SKM-1 treated with dmso at 0.1 percent for 144 hours (cell line): ENCODE measurements at regions not wholly inside any gene's neighbourhood (a gene's known extent, or its start where the extent isn't known, plus 50 kb on each side); places are given as distances from the start of the nearest gene placed in this dataset.
"Not testable (repeated sequence)": the region's sequence is repeated elsewhere in the genome, so short reads cannot be mapped to it uniquely, and the experiment has no call there.

ENCODE experiments used
- DNase-seq: peaks from one replicate; lab custom pipeline; 2025; ENCODE audit not compliant: unreplicated experiment; lab: John Stamatoyannopoulos, UW

GRCh38 chr6:102736941-102737368 is 1343.4 kb downstream of the GRIK2 start:
- DNase-seq = no peak

DNA sequence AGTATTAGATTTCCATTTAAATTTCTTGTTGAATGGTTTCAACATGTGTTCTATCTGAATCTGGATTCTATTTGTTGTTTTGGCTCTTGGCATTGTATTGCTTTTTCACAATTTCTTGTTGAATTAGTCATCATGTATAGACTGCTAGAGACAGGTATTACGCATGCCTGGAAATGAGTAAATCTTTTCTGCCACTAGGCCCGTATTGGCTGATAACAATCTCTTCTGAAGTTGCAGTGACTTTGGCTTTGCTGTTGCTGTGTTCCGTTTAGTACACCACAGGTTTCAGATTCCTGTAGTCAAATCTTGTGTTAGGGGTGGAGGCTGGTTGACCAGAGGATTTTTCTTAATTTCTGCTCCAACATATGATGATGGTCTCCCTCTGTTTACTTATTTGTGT is 1339.4 kb downstream of the GRIK2 start:
- no peak for DNase-seq

- DNase-seq = not testable (repeated sequence)
Measured at GRCh38 chr6:102722086-102722485, 1328.6 kb downstream of the GRIK2 start.

- DNase-seq = no peak
Measured at GRCh38 chr6:102717737-102718456, 1324.4 kb downstream of the GRIK2 start.

GRCh38 chr6:102717252-102717651 is 1323.7 kb downstream of the GRIK2 start:
- DNase-seq = no peak

DNA sequence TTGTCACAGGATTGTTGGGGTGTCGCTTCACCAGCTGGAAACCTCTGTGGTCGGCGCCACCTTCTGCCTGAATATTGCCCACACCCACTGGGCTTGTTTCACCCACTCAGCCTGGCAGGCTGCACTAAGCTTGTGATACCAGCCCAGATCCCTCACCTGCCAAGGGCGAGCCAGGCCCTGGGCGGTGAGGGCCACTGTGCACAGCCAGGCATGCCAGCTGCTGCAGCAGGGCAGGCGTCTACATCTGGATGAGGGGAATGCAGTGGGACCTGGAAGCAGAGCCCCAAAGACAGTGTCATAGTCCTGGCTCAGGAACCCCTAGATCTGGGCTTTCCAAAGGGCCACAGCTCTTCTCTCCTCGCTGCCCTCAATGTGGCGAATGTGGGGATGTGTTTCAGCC is 1307.5 kb downstream of the GRIK2 start:
- no peak for DNase-seq

DNA sequence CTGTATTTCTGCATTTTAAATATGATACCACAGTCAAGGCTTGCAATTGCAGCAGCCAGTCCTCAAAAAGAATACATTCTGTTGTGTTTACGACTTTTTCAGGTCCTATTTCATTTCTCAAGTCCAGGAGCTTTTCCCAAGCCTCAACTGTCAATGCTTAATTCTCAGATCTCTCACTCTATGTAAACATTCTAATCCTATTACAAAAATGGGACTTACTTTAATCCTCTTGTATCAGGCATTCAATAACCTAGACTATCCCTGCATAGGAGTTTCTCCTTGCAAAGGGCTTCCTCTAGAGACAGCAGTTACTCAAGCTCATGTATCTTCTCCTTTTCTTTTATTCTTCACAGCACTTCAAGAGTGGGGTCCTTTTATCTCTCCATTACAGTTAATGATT is 1293.0 kb downstream of the GRIK2 start:
- DNase-seq = no peak

GRCh38 chr6:102680413-102680812 is 1286.9 kb downstream of the GRIK2 start:
- DNase-seq = no peak

GRCh38 chr6:102679865-102680264 is 1286.4 kb downstream of the GRIK2 start:
- DNase-seq = no peak

GRCh38 chr6:102677225-102677624 is 1283.7 kb downstream of the GRIK2 start:
- DNase-seq = no peak

DNA sequence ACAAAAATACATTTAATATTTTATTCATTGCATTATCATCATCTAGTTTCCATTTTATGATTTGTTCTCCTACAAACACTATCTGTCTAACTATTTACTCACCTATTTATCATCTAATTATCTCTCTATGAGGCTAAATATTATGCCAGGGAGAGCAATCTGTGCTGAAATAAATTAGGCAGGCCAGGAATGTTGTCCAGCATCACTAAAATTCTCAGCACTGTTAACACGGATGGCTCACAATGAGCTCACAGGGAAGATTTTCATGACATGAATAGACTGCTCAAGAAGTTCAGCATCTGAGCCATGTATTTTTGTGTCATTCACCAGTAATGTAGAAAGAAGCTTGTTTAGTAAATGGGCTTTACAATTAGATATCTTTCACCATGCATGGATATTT is 1277.2 kb downstream of the GRIK2 start:
- DNase-seq = no peak

GRCh38 chr6:102662851-102663250 is 1269.3 kb downstream of the GRIK2 start:
- DNase-seq = no peak

DNA sequence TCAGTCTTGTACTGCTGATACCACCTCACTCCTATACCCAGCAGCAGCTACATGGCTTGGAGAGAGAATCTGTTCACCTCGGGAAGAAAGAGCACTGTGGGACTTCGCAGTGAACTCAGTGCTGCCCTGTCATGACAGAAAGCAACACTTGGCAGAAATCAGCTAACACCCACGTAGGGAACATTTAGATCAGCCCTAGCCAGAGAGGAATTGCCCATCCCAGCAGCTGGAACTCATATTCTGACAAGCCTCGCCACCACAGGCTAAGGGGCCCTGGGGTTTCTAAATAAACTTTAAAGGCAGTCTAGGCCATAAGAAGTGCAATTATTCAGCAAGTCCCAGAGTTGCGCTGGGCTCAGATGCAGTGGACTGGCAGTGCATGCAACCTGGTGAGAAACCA is 1266.8 kb downstream of the GRIK2 start:
- no peak for DNase-seq

- no peak for DNase-seq
Measured at GRCh38 chr6:102655823-102656222, 1262.3 kb downstream of the GRIK2 start.

- no peak for DNase-seq
Measured at GRCh38 chr6:102641426-102641825, 1247.9 kb downstream of the GRIK2 start.

DNA sequence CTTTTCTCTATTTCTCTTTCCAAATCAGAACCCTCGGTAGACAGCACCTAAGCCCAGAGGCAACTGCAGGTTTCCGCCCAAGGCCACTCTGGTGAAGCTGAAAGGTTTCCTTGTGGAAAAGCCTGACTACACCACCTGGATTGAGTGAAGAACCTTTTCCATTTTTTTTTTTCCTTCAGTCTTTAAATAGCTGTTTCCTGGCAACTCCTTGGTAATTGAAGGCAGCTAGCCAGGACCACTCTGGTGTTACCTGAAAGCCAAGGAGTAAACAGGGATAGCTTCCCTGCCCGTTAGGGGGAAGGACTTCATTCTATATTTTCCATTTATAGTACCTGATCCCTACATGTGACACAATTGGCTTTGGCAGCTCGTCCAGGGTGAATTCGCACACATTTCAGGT is 1238.4 kb downstream of the GRIK2 start:
- DNase-seq = no peak

GRCh38 chr6:102623201-102623600 is 1229.7 kb downstream of the GRIK2 start:
- no peak for DNase-seq

DNA sequence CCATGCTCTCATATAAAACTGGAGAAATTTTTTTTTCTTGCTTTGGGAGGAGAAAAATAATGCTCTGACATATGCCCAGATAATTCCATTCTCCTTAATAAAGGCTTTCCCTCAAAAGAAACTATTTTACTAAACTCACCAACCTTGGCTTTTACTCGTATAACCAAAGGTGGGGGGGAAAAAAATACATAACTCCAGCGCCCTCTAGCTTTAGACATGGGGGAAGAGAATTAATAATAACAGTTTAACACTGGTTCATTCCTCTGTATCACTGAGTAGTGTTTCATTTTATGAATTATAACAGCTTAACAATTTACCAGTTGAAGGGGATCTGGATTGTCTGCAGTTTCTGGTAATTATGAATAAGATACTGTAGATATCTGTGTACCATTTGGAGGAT is 1226.1 kb downstream of the GRIK2 start:
- DNase-seq = peak; percentile 15

- no peak for DNase-seq
Measured at GRCh38 chr6:102582569-102582968, 1189.1 kb downstream of the GRIK2 start.

DNA sequence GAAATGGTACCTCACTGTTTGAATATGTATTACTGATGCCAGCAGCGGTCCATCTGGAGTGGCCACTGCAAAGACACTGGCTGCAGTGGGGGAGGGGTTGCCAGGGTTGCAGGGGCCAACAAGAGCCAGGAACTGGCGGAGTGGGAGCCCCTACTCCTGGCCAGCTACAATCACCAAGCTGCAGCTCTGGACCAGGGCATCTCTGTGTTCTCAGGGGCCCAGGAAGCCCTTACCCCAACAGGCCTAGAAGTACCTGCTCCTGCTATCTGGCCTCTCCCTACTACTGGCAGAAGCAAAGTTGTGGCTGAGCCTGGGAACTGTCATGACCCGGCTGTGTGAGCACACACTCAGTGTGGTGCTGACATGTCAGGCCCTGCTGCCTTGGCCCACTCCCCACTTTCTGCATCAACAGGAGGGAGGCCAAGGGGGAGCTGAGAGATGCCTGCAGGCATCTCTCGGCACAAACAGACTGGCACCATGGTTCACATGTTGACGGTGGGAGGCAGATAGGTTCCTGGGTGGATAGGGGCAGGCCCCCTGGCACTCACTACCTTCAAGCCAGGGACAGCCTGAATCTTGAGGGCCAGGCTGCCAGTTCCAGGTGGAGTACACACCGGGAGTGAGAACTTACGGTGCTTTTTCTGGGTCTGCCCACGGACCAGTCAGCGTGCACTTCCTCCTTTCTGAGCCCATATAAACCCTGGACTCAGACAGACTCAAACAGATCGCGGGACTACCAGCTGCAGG is 1188.0 kb downstream of the GRIK2 start:
- no peak for DNase-seq

- no peak for DNase-seq
Measured at GRCh38 chr6:102571236-102571908, 1177.9 kb downstream of the GRIK2 start.

GRCh38 chr6:102562713-102563112 is 1169.2 kb downstream of the GRIK2 start:
- DNase-seq = no peak
